ENCODE measurements at regions not wholly inside any gene's neighbourhood (a gene's known extent, or its start where the extent isn't known, plus 50 kb on each side); places are given as distances from the start of the nearest gene placed in this dataset.

GRCh38 chrX:127558811-127559210, 493.4 kb downstream of the ACTRT1 start:
- Histone ChIP-seq H4K8ac (ENCODE audit: extremely low read depth, insufficient read depth, low read length) (no peak overlapping the region), H3K23ac (ENCODE audit: insufficient read length) (no peak overlapping the region), H3K9ac (replicated peaks in 1 of 4; ENCODE audit: extremely low read depth in 1 of 4, low read depth in 3 of 4, low read length in 3 of 4) (no peak overlapping the region), H2BK12ac (ENCODE audit: low read depth, low read length) (no peak overlapping the region), H3K4me2 (ENCODE audit: insufficient read depth in 1 of 2, low read depth in 2 of 2, low read length in 2 of 2) (no peak overlapping the region), H2AK5ac (ENCODE audit: low read depth, low read length) (no peak overlapping the region), H3K27me3 (replicated peaks in 1 of 4; ENCODE audit: control insufficient read depth in 3 of 4, extremely low read depth in 1 of 4, insufficient read depth in 3 of 4, low read length in 3 of 4) (no peaks in the 10 kb centered on the region), H3K27ac (ENCODE audit: low read depth, low read length) (no peak overlapping the region), H4K20me1 (replicated peaks in 1 of 2; ENCODE audit: control insufficient read depth in 1 of 2, insufficient read depth in 2 of 2, low read length in 2 of 2) (no peaks in the 10 kb centered on the region), H2BK120ac (replicated peaks; ENCODE audit: low read depth, low read length) (no peak overlapping the region), H3K14ac (ENCODE audit: insufficient read length) (no peak overlapping the region), H3K4ac (replicated peaks; ENCODE audit: insufficient read length, low read depth, low read length) (no peak overlapping the region), H3K18ac (ENCODE audit: extremely low read depth, low read length) (no peak overlapping the region), H4K5ac (ENCODE audit: insufficient read length, low read depth, low read length) (no peak overlapping the region), H4K91ac (replicated peaks; ENCODE audit: insufficient read length, low read length) (no peak overlapping the region), H3K56ac (replicated peaks; ENCODE audit: insufficient read length, low read depth, low read length) (no peak overlapping the region), H3K36me3 (ENCODE audit: control insufficient read depth in 2 of 4, insufficient read depth in 4 of 4, low read length in 3 of 4) (no peaks in the 10 kb centered on the region), H3K79me1 (ENCODE audit: low read depth, low read length) (no peaks in the 10 kb centered on the region), H3K4me3 (ENCODE audit: extremely low read depth in 1 of 4, insufficient read depth in 2 of 4, low read depth in 3 of 4, low read length in 4 of 4) (no peak overlapping the region), H3K9me3 (ENCODE audit: insufficient read depth in 2 of 2, low read depth in 1 of 2, low read length in 1 of 2) (no peaks in the 10 kb centered on the region), H3K4me1 (replicated peaks in 1 of 4; ENCODE audit: control insufficient read depth in 3 of 4, insufficient read depth in 4 of 4, low read length in 3 of 4) (no peaks in the 10 kb centered on the region), H2AFZ (ENCODE audit: low read length) (no peak overlapping the region), H3K23me2 (ENCODE audit: low read depth, low read length) (no peaks in the 10 kb centered on the region), H2BK5ac (ENCODE audit: low read depth, low read length) (no peak overlapping the region), H2BK15ac (ENCODE audit: low read length) (no peak overlapping the region), H2BK20ac (ENCODE audit: low read length) (no peak overlapping the region), H3K79me2 (ENCODE audit: control insufficient read depth in 1 of 2, insufficient read depth in 2 of 2, low read length in 2 of 2) (no peaks in the 10 kb centered on the region)
- no peak for FAIRE-seq
- TF ChIP-seq HDAC2 (IDR thresholded peaks at IDR 0.05; ENCODE audit: borderline replicate concordance in 1 of 2, low read depth in 2 of 2, low read length in 2 of 2) (no peak), BRCA1 (IDR thresholded peaks at IDR 0.05; ENCODE audit: low read depth, low read length) (no peak), ASH2L (IDR thresholded peaks at IDR 0.05; ENCODE audit: low read length) (no peak), E2F6 (IDR thresholded peaks at IDR 0.05) (no peak), PHF8 (conservative IDR thresholded peaks at IDR 0.05; ENCODE audit: low read depth, low read length) (no peak), SIX5 (IDR thresholded peaks at IDR 0.05; ENCODE audit: low read depth, low read length) (no peak), GABPA (IDR thresholded peaks at IDR 0.05; ENCODE audit: borderline replicate concordance, insufficient read depth, low read length) (no peak), CEBPB (IDR thresholded peaks at IDR 0.05; ENCODE audit: low read depth, low read length) (no peak), TAF1 (IDR thresholded peaks at IDR 0.05; ENCODE audit: low read depth, low read length) (no peak), KDM5A (IDR thresholded peaks at IDR 0.05; ENCODE audit: low read length) (no peak)
- TF ChIP-seq, protein P1, sequence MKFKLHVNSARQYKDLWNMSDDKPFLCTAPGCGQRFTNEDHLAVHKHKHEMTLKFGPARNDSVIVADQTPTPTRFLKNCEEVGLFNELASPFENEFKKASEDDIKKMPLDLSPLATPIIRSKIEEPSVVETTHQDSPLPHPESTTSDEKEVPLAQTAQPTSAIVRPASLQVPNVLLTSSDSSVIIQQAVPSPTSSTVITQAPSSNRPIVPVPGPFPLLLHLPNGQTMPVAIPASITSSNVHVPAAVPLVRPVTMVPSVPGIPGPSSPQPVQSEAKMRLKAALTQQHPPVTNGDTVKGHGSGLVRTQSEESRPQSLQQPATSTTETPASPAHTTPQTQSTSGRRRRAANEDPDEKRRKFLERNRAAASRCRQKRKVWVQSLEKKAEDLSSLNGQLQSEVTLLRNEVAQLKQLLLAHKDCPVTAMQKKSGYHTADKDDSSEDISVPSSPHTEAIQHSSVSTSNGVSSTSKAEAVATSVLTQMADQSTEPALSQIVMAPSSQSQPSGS (IDR thresholded peaks at IDR 0.05; ENCODE audit: low read length): no peak
- ChIA-PET CTCF (ENCODE audit: partially characterized antibody) (no interaction called here), POLR2A (ENCODE audit: partially characterized antibody) (no interaction called here)
- 100% methylated on average over 2 of the region's 2 CpGs; no CpG with 5 or more reads in 1 of the 2 experiments for WGBS, 2 experiments (ENCODE audit: extremely low coverage in 1 of 2, insufficient coverage in 1 of 2, insufficient read length in 1 of 2, insufficient replicate concordance in 2 of 2, low coverage in 1 of 2, low lambda C conversion rate in 2 of 2, missing lambda C conversion rate in 1 of 2)
- DNase-seq (ENCODE audit: low read depth in 1 of 2, low spot score in 2 of 2): no peak
